GM23338 (cell line): ENCODE measurements at regions not wholly inside any gene's neighbourhood (a gene's known extent, or its start where the extent isn't known, plus 50 kb on each side); places are given as distances from the start of the nearest gene placed in this dataset.

ENCODE experiments used
- ATAC-seq: fragments of 200-7000 bp; cut with Tn5 transposase; 3 replicates; pipeline ENCODE4 v1.9.1; 2020
- DNase-seq: peaks from one replicate; pipeline ENCODE4 v3.0.0-alpha.2; 2015; ENCODE audit warnings: low spot score
- H2AFZ ChIP-seq: fragments of 200-600 bp; sonication (generic); 2 replicates; pipeline ENCODE4 v1.8.0; 2016; ENCODE audit warnings: antibody characterized with exemption, mild to moderate bottlenecking, moderate library complexity
- H3F3A ChIP-seq: fragments of 200-600 bp; sonication (generic); replicated peaks from 2 replicates; pipeline ENCODE4 v1.8.0; 2017; ENCODE audit warnings: antibody characterized with exemption, mixed run types, low read depth
- H3K27ac ChIP-seq: fragments of 200-600 bp; sonication (generic); 2 replicates; pipeline ENCODE4 v1.6.1; 2016; ENCODE audit warnings: low read depth
- H3K27me3 ChIP-seq: fragments of 200-600 bp; sonication (generic); 2 replicates; pipeline ENCODE4 v1.8.0; 2016; ENCODE audit warnings: mild to moderate bottlenecking, mixed run types, moderate library complexity; ENCODE audit not compliant: insufficient read depth
- H3K36me3 ChIP-seq: fragments of 200-600 bp; sonication (generic); 2 replicates; pipeline ENCODE4 v1.8.0; 2016; ENCODE audit warnings: mild to moderate bottlenecking; ENCODE audit not compliant: insufficient read depth
- H3K4me1 ChIP-seq: fragments of 200-600 bp; sonication (generic); 2 replicates; pipeline ENCODE4 v1.8.0; 2016; ENCODE audit warnings: mild to moderate bottlenecking, moderate library complexity; ENCODE audit not compliant: insufficient read depth
- H3K4me2 ChIP-seq: fragments of 200-600 bp; sonication (generic); 2 replicates; pipeline ENCODE4 v1.7.1; 2017; ENCODE audit warnings: mixed run types
- H3K4me3 ChIP-seq: fragments of 200-600 bp; sonication (generic); 2 replicates; pipeline ENCODE4 v1.6.1; 2016; ENCODE audit warnings: mixed run types
- H3K79me2 ChIP-seq: fragments of 200-600 bp; sonication (generic); replicated peaks from 2 replicates; pipeline ENCODE4 v1.8.0; 2017; ENCODE audit warnings: mild to moderate bottlenecking; ENCODE audit not compliant: insufficient read depth
- H3K9me2 ChIP-seq: fragments of 200-600 bp; sonication (generic); 2 replicates; pipeline ENCODE4 v1.8.0; 2017; ENCODE audit not compliant: insufficient read depth
- H4K20me1 ChIP-seq: fragments of 200-600 bp; sonication (generic); replicated peaks from 2 replicates; pipeline ENCODE4 v1.8.0; 2017; ENCODE audit warnings: mild to moderate bottlenecking; ENCODE audit not compliant: insufficient read depth
- H3K27ac Mint-ChIP-seq: 2 replicates; pipeline ENCODE4 v1.8.0; 2020; ENCODE audit warnings: inconsistent platforms, mild to moderate bottlenecking, moderate library complexity, mixed read lengths
- H3K27me3 Mint-ChIP-seq: 3 replicates; pipeline ENCODE4 v1.8.0; 2022; ENCODE audit warnings: low read depth, mild to moderate bottlenecking, moderate library complexity, mixed read lengths, inconsistent platforms; ENCODE audit not compliant: insufficient read depth, poor library complexity
- H3K36me3 Mint-ChIP-seq: 3 replicates; pipeline ENCODE4 v1.8.0; 2021; ENCODE audit warnings: low read depth, mild to moderate bottlenecking, inconsistent platforms, moderate library complexity, mixed read lengths
- H3K4me1 Mint-ChIP-seq: 3 replicates; pipeline ENCODE4 v1.8.0; 2020; ENCODE audit warnings: mild to moderate bottlenecking, inconsistent platforms, mixed read lengths
- H3K4me3 Mint-ChIP-seq: 3 replicates; pipeline ENCODE4 v1.8.0; 2021; ENCODE audit warnings: moderate library complexity, mild to moderate bottlenecking, inconsistent platforms, mixed read lengths
- H3K9me3 Mint-ChIP-seq: 3 replicates; pipeline ENCODE4 v1.8.0; 2020; ENCODE audit warnings: moderate library complexity, mild to moderate bottlenecking, inconsistent platforms, mixed read lengths
- EZH2 ChIP-seq: fragments of 200-600 bp; sonication (generic); IDR thresholded peaks from one replicate; pipeline ENCODE4 v1.8.0; 2017; ENCODE audit warnings: antibody characterized with exemption, mild to moderate bottlenecking, low read depth; ENCODE audit not compliant: unreplicated experiment
- NANOG ChIP-seq: IDR thresholded peaks from 2 replicates; pipeline ENCODE4 v1.6.1; 2016; ENCODE audit warnings: antibody characterized with exemption, borderline replicate concordance
- ZNF114 ChIP-seq: fragments of 250-450 bp; sonication (Bioruptor Pico); IDR thresholded peaks from 2 replicates; pipeline ENCODE4 v1.5.0; 2020; ENCODE audit warnings: mild to moderate bottlenecking, moderate library complexity
- ZNF331 ChIP-seq: fragments of 250-450 bp; sonication (Bioruptor Pico); IDR thresholded peaks from 2 replicates; pipeline ENCODE4 v1.5.0; 2020; ENCODE audit warnings: low read depth, mild to moderate bottlenecking, moderate library complexity
- TF ChIP-seq, protein P1 (sequence below): IDR thresholded peaks from 2 replicates; pipeline ENCODE4 v1.6.1; 2016; ENCODE audit warnings: antibody characterized with exemption
- TF ChIP-seq, protein P2 (sequence below): fragments of 250-450 bp; sonication (Bioruptor Pico); IDR thresholded peaks from 2 replicates; pipeline ENCODE4 v1.5.0; 2020; ENCODE audit warnings: mild to moderate bottlenecking, moderate library complexity
- TF ChIP-seq, protein P3 (sequence below): IDR thresholded peaks from one replicate; pipeline ENCODE4 v1.6.1; 2018; ENCODE audit warnings: antibody characterized with exemption; ENCODE audit not compliant: unreplicated experiment

DNA sequence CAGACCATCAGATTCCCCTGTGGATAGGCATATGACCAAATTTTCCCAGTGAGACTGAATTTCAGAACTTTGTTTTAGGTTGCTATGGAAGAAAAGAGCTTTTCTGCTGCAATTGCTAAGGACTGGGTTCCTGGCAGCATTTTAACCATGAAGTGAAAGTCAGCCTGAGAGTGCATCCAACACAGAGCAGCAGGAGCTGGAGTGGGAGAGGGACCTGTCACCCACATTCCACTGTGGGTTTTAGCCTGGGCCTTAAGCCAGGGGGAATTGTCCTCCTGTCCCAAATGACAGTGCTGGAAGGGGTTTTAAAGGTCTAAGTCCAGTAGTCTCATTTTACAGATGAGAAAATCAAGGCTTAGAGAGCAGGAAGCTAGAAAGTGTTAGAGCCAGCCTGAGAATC lies 203.5 kb upstream of the N4BP1 start:
- no peak for DNase-seq
- H3K4me3 Mint-ChIP-seq: no peak overlapping the region

DNA sequence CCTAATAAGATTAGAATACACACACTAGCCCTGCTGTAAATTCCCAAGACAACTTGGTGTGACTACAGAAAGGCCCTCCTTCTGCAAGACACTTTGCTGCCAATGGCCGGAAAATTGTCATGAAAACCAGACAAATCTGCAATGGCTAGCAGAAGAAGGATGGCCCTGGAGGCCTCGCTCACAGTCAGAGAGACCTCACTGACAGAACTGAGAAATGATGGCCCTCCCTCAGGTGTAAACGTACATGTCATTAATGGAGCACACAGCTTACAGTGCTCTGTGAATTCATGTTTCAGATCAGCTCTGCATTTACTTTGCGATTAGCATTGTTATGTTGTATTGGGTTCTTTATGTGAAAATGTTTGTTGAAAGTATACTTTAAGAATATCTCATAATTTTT lies 202.9 kb upstream of the N4BP1 start:
- H3K27me3 ChIP-seq: peaks cover 49% of the 10 kb centered on the region
- TF ChIP-seq ZNF114 (CRISPR knock-in tag) (no peak), NANOG (no peak), ZNF331 (CRISPR knock-in tag) (no peak)
- TF ChIP-seq, protein P1, sequence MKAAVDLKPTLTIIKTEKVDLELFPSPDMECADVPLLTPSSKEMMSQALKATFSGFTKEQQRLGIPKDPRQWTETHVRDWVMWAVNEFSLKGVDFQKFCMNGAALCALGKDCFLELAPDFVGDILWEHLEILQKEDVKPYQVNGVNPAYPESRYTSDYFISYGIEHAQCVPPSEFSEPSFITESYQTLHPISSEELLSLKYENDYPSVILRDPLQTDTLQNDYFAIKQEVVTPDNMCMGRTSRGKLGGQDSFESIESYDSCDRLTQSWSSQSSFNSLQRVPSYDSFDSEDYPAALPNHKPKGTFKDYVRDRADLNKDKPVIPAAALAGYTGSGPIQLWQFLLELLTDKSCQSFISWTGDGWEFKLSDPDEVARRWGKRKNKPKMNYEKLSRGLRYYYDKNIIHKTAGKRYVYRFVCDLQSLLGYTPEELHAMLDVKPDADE: no peak
- TF ChIP-seq, protein P2, sequence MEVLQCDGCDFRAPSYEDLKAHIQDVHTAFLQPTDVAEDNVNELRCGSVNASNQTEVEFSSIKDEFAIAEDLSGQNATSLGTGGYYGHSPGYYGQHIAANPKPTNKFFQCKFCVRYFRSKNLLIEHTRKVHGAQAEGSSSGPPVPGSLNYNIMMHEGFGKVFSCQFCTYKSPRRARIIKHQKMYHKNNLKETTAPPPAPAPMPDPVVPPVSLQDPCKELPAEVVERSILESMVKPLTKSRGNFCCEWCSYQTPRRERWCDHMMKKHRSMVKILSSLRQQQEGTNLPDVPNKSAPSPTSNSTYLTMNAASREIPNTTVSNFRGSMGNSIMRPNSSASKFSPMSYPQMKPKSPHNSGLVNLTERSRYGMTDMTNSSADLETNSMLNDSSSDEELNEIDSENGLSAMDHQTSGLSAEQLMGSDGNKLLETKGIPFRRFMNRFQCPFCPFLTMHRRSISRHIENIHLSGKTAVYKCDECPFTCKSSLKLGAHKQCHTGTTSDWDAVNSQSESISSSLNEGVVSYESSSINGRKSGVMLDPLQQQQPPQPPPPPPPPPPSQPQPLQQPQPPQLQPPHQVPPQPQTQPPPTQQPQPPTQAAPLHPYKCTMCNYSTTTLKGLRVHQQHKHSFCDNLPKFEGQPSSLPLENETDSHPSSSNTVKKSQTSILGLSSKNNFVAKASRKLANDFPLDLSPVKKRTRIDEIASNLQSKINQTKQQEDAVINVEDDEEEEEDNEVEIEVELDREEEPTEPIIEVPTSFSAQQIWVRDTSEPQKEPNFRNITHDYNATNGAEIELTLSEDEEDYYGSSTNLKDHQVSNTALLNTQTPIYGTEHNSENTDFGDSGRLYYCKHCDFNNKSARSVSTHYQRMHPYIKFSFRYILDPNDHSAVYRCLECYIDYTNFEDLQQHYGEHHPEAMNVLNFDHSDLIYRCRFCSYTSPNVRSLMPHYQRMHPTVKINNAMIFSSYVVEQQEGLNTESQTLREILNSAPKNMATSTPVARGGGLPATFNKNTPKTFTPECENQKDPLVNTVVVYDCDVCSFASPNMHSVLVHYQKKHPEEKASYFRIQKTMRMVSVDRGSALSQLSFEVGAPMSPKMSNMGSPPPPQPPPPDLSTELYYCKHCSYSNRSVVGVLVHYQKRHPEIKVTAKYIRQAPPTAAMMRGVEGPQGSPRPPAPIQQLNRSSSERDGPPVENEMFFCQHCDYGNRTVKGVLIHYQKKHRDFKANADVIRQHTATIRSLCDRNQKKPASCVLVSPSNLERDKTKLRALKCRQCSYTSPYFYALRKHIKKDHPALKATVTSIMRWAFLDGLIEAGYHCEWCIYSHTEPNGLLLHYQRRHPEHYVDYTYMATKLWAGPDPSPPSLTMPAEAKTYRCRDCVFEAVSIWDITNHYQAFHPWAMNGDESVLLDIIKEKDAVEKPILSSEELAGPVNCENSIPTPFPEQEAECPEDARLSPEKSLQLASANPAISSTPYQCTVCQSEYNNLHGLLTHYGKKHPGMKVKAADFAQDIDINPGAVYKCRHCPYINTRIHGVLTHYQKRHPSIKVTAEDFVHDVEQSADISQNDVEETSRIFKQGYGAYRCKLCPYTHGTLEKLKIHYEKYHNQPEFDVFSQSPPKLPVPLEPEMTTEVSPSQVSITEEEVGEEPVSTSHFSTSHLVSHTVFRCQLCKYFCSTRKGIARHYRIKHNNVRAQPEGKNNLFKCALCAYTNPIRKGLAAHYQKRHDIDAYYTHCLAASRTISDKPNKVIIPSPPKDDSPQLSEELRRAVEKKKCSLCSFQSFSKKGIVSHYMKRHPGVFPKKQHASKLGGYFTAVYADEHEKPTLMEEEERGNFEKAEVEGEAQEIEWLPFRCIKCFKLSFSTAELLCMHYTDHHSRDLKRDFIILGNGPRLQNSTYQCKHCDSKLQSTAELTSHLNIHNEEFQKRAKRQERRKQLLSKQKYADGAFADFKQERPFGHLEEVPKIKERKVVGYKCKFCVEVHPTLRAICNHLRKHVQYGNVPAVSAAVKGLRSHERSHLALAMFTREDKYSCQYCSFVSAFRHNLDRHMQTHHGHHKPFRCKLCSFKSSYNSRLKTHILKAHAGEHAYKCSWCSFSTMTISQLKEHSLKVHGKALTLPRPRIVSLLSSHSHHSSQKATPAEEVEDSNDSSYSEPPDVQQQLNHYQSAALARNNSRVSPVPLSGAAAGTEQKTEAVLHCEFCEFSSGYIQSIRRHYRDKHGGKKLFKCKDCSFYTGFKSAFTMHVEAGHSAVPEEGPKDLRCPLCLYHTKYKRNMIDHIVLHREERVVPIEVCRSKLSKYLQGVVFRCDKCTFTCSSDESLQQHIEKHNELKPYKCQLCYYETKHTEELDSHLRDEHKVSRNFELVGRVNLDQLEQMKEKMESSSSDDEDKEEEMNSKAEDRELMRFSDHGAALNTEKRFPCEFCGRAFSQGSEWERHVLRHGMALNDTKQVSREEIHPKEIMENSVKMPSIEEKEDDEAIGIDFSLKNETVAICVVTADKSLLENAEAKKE (CRISPR knock-in tag): no peak

More for the DNA sequence above, 203.5 kb upstream of the N4BP1 start:
- peaks cover 11% of the 10 kb centered on the region; the same call in 1 of the 2 replicates for H3K4me1 ChIP-seq
- Mint-ChIP-seq H3K4me1 (peaks cover 14% of the 10 kb centered on the region; the same call in 2 of the 3 replicates), H3K27ac (no peak overlapping the region), H3K36me3 (no peaks in the 10 kb centered on the region), H3K27me3 (peaks cover 27% of the 10 kb centered on the region), H3K9me3 (no peaks in the 10 kb centered on the region)
- no peak overlapping the region for H3K4me2 ChIP-seq
- H3K4me3 ChIP-seq: no peak overlapping the region
- no peak overlapping the region for H3K27ac ChIP-seq
- no peaks in the 10 kb centered on the region for H3F3A ChIP-seq
- peaks cover 43% of the 10 kb centered on the region for H3K27me3 ChIP-seq
- H4K20me1 ChIP-seq: no peaks in the 10 kb centered on the region
- ATAC-seq: no peak
- H3K36me3 ChIP-seq: no peaks in the 10 kb centered on the region
- no peaks in the 10 kb centered on the region for H3K79me2 ChIP-seq
- no peaks in the 10 kb centered on the region; the same call in 1 of the 2 replicates for H3K9me2 ChIP-seq
- no peak for TF ChIP-seq EZH2
- TF ChIP-seq, protein P3, sequence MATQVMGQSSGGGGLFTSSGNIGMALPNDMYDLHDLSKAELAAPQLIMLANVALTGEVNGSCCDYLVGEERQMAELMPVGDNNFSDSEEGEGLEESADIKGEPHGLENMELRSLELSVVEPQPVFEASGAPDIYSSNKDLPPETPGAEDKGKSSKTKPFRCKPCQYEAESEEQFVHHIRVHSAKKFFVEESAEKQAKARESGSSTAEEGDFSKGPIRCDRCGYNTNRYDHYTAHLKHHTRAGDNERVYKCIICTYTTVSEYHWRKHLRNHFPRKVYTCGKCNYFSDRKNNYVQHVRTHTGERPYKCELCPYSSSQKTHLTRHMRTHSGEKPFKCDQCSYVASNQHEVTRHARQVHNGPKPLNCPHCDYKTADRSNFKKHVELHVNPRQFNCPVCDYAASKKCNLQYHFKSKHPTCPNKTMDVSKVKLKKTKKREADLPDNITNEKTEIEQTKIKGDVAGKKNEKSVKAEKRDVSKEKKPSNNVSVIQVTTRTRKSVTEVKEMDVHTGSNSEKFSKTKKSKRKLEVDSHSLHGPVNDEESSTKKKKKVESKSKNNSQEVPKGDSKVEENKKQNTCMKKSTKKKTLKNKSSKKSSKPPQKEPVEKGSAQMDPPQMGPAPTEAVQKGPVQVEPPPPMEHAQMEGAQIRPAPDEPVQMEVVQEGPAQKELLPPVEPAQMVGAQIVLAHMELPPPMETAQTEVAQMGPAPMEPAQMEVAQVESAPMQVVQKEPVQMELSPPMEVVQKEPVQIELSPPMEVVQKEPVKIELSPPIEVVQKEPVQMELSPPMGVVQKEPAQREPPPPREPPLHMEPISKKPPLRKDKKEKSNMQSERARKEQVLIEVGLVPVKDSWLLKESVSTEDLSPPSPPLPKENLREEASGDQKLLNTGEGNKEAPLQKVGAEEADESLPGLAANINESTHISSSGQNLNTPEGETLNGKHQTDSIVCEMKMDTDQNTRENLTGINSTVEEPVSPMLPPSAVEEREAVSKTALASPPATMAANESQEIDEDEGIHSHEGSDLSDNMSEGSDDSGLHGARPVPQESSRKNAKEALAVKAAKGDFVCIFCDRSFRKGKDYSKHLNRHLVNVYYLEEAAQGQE: no peak
- TF ChIP-seq, protein P1: no peak
- no peak overlapping the region for H2AFZ ChIP-seq

More for the DNA sequence above, 202.9 kb upstream of the N4BP1 start:
- Histone ChIP-seq H3K9me2 (no peaks in the 10 kb centered on the region; the same call in 1 of the 2 replicates), H3K4me3 (no peak overlapping the region), H3K4me2 (no peak overlapping the region), H3K36me3 (no peaks in the 10 kb centered on the region), H2AFZ (no peak overlapping the region), H3K27ac (no peak overlapping the region), H4K20me1 (no peaks in the 10 kb centered on the region), H3K4me1 (peaks cover 11% of the 10 kb centered on the region; the same call in 1 of the 2 replicates), H3F3A (no peaks in the 10 kb centered on the region), H3K79me2 (no peaks in the 10 kb centered on the region)
- peaks cover 14% of the 10 kb centered on the region; the same call in 2 of the 3 replicates for H3K4me1 Mint-ChIP-seq
- DNase-seq: no peak
- no peak overlapping the region for H3K4me3 Mint-ChIP-seq
- no peak overlapping the region for H3K27ac Mint-ChIP-seq
- peaks cover 27% of the 10 kb centered on the region for H3K27me3 Mint-ChIP-seq
- H3K9me3 Mint-ChIP-seq: no peaks in the 10 kb centered on the region
- no peaks in the 10 kb centered on the region for H3K36me3 Mint-ChIP-seq
- ATAC-seq: no peak
